Left lobe of liver (tissue), 2 donors: ENCODE measurements at regions not wholly inside any gene's neighbourhood (a gene's known extent, or its start where the extent isn't known, plus 50 kb on each side); places are given as distances from the start of the nearest gene placed in this dataset.

Experiments
- ATAC-seq: fragments of 200-7000 bp; cut with Tn5 transposase; one replicate; pipeline ENCODE4 v1.9.1; 2020; ENCODE audit warnings: mild to moderate bottlenecking, moderate library complexity
- DNase-seq: peaks from one replicate; pipeline ENCODE4 v3.0.0-alpha.2; 2020; ENCODE audit warnings: low spot score
- donor health status: DM: no; HTN: no; CAD: no; lungs with moderate emphysema.
- donor health status: DM: no; HTN: yes; CAD: no.

DNA sequence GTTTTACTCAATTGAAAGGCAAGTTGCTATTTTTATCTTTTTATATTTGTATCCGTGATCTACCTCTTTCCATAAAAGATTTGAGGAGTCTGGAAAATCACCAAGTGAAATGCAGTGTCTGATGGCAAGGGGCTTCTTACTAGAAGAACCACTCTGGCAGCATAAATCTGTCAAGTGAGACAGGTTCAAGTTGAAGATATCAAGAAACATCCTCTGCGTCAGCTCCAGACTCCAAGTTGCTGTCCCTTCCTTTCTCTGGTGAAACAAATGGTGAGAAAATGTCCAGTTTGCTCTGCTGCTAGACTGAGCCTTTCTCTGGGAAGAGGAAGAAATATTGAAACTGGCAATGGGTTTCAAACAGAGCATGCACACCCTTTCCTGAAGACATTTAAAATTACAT is 411.2 kb downstream of the PLPP3 start:
- no peak for ATAC-seq
- DNase-seq: no peak

DNA sequence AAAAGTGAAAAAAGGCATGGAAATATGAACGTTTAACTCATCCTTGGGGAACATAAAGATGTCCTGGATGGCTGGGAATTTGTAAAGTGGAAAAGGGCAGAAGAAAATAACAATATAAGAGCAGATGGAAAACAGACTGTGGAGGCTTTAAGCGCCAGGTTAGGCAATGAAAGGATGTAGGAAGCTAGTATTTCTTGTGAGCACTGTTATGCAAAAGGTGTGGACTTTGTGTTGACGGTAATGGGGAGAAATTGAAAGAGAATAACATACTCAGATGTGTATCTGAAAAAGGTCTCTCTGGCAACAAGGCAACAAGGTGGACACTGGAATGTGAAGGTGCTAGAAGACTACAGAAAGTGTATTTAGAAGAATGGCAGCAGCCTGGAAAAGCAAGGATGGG is 411.8 kb downstream of the PLPP3 start:
- no peak for DNase-seq
- no peak for ATAC-seq

DNA sequence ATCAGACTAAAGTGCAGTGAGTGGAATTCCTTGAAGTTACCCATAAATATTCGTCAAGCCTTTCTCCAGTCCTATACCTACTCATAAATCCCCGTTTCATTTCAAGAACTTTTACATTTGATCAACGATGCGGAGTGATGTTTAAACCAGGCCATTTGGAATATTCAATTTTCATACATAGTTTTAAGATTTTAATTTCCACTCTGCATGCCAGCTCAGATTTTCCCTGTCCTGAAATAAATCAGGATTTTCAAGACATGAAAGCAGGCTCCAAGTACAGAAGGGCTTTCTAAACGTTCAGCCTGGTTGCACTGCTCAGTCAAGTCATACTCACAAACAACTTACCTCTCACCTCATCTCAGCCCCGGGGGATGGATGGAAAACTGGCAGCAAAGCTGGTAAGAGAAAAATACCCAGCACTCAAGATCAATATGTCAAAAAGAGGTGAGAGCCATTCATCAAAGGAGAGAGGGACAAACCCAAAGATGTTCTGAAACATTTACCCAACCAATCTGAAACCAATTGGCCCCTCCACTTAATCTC is 418.5 kb downstream of the PLPP3 start:
- DNase-seq: no peak
- ATAC-seq: no peak

DNA sequence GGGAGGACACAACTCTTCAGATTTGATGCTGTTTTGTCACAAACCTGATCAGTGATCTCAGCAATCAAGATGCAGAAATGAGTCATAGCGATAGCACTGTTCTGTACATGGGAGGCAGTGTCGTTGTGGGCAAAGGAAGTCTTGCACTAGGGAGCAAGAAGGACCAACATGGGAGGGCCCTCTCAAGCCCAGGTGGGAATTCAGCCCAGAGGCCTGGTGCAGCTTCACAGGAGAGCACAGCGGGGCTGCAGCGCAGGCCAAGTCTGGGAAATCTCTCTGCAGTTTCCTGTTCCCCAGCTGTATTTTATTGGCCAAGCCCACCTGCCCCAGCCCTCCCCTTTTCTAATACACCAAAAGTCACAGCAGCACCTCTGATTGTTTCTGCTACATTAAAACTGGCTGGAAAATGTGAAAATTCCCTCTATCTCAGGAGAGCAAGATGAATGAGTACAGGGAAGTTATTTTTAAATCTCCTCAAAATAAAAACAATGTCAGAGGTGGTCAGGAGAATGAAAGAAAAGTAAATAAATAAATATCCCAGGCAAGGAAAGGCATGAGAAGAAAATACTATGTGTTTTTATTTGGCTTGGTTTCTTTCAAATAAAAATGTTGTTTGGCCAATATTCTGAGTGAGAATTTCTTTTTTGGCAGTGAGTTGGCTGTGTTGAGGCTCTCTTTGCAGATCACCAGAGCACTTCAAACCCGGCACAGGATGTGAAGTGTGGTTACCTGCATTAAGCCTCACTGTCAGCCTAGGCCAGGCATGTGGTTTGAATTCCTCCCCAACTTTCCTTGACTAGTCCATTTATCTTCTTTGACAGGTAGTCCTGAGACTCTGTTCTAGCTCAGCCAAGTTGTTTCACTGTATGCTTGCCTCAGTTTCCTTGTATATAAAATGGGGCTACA is 422.1 kb downstream of the PLPP3 start:
- no peak for DNase-seq
- no peak for ATAC-seq

DNA sequence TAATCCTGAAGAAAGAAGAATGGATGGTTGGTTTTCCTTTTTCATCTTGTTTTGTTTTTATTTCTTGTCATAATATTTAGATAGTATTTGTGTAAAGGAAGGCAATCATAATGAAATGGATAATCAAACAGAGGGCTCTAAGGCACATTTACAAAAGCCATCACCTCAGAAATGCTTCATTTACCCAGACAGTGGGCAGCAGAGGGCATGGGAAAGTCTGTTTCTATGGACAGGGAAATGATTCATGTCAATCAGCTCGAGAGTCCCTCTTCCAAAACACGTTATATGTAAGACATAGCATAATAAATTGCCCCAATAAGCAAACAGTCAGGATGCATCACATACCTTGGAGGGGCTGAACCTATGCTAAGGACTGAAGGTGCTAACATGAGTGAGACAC is 426.1 kb downstream of the PLPP3 start:
- DNase-seq (no peak), ATAC-seq (no peak)

DNA sequence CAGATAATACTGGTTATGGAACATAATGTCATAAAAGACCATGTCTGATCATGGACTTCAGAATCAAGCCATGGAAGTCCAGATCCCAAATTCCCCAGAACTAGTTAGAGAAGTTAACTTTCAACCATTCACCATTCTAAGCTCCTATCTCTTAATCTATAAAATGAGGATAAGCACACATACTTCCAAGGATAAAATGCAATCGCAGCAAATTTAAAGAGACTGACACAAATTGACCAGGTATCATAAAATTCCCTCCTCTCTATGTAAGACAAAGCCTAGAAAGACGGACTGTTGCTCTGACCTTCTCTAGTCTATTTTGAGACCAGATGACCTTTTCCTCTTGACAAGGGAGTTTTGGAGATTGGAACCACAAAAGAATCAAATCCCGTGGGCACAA is 426.7 kb downstream of the PLPP3 start:
- ATAC-seq: no peak

DNA sequence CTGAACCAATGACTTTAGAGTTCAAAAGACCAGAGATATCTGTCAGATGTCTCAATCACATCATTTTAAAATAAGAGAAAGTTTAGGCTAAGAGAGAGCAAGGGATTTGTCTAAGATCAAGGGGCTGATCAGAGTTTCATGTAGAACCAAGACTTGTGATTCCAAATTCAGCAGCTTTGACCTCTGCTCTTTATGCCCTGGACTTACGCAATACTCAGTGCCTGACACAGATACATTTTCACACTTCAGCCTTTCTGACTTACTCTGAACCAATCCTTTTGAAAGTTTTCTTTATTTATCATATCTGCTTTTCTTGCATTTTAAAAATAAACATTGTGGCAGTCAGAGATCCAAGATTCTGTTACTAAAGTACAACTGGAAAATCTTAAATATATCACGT is 428.0 kb downstream of the PLPP3 start:
- ATAC-seq (peak; percentile 88), DNase-seq (no peak)

More for the DNA sequence above, 426.7 kb downstream of the PLPP3 start:
- DNase-seq: no peak

DNA sequence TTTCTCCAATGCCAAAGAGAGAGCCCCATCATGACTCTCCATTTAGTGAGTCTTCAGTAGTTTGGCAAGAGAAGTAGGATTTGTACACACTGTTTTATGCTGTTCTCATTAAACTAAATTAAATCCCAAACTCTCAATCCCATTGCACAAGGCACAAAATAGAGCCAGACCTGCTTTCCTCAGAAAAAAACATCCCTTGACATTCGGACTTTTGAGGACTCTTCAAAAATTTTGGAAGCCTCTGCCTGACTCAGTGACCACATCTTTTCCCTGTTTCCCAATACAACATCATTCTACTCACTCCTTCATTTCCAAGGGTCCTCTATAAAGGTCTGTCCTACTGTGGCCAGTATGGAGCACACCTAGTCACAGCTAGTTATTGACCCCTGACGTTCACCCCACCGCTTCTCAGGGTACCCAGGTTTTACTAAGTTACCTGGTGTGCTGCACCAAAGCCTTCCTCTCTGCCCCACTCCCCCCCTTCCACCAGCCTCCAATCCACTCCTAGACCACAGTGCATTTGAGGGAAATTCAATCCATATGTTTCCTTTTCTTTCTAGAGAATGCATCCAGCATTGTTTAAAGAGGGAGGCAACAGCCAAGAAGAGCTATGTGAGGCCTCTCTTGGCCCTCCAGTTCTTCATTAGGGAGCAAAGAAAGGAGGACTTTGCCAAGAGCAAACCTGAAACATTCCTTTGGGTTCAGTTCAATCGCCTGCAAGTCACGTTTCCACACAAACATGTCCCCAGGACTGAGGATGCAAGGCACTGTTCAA is 428.7 kb downstream of the PLPP3 start:
- DNase-seq: no peak
- no peak for ATAC-seq

DNA sequence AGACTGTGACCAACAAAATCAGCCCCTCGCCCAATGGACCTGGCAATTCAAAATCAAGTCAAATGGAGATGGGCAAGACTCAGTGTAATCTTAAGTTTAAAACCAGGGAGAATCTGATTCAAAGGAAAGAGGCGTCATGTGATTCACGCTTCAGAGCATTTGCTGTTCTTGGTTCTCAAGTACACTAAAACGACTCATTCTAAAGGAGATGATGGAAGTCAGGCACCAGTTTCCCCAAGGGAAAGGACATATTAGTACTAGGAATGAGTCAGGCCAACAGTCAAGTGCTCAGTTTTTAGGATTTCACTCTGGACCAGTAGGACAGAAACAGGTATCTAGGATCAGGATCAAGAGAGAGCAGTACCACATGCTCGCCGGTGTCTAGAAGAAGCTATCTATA is 429.6 kb downstream of the PLPP3 start:
- DNase-seq (no peak), ATAC-seq (no peak)

DNA sequence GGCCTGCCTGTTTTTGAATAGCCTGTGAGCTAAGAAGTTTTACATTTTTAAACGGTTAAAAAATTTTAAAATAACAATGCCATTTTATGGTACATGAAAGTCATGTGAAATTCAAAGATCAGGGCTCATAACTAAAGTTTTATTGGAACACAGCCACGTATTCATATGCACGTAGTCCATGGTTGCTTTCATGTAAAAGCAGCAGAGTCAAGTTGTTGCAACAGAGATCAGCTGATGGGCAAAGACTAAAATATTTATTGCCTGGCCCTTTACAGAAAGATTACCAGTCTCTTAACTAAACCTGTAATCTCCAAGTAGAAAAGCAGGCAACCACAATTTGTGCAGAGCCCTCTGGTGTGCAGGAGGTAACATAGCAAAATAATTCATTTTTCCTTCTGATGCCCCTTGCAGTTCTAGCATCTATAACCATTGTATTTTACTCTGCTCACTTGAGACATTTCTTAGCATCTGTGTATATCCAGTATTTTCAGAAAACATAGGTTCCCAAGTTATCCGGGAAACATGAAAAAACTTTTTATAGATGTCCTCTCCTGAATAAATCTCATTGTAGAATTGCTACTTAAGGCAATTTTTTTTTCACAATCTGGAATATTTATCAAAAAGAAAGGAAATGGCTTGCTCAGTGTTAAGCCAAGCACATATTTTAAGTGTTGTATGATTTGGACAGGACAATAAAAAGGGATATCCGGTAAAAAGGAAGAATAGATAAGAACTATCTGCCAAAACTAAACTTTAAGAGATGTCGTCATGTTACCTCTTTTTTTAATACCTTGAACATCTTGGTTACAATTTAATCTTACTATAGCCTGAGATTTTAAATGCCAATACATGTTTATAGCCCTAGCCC is 430.8 kb downstream of the PLPP3 start:
- DNase-seq: no peak
- no peak for ATAC-seq

DNA sequence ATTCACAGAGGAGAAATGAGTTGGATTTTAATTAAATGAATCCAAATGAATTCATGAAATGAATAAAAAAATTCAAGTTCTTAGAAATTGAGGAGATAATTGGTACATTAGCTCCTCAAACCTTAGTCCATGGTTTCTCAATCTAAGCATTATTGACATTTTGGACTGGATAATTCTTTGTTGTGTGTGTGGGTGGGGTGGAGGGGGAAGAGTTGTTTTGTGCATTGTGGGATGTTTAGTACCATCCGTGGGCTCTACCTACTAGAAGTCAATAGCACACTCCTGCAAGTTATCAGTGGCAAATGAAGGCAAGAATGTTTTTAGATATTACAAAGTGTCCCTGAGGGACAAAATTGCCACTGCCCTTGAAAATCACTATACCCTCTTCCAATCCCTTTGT is 431.9 kb downstream of the PLPP3 start:
- no peak for DNase-seq
- no peak for ATAC-seq

DNA sequence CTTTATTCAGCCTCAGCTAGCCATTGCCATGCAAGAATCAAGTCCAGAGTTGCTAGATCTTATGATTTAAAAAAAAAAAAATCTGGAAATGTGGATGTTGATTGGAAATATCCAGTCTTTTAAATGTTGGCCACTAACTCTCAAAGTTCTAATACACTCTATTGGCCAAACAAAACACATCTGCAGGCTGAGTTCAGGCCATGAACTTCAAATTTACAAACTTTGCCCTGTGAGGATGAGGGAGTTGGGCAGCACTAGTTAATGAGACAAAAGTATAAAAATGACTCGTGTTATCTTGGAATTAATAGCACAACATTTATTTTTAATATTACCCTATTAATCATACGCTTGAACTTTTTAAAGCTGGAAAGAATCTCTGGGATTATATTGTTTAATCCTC is 432.3 kb downstream of the PLPP3 start:
- ATAC-seq: peak; percentile 52

DNA sequence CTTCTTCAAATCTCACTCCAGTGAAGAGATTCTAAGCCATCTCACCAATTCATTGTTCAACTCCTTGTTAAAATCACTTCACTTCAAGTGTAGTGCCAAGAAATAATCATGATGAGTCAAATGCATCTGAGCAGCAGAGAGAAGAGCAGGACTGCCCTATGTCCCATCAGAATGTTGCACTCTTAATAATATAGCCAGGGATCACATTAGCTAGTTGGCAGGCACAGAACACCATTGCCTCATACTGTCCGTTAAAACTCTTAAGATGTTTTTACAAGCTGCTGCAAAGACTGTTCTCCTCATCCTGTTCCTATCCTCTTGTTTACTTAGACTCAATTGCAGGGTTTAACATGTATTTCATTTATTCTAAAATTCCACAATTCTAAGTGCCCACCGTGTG is 432.9 kb downstream of the PLPP3 start:
- no peak for DNase-seq
- ATAC-seq: no peak

More for the DNA sequence above, 432.3 kb downstream of the PLPP3 start:
- DNase-seq: no peak

DNA sequence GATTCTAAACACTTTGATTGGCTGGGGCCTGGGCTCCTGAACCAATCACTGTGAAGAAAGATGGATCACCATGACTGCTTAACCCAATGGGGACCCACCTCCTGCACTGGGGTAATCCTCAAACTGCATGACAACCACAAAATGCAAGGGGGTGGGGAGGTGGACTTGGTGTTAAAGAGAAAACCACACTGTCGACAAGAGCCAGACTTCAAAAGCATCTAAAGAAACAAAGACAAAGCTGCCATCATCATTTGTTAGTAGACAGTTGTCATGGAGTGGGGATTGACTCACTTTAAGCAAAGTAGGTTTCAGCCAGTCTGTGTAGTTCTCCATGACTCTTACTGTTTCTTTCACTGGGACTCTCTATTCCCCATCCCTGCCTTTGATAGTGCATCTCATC is 433.8 kb downstream of the PLPP3 start:
- DNase-seq (no peak), ATAC-seq (no peak)

DNA sequence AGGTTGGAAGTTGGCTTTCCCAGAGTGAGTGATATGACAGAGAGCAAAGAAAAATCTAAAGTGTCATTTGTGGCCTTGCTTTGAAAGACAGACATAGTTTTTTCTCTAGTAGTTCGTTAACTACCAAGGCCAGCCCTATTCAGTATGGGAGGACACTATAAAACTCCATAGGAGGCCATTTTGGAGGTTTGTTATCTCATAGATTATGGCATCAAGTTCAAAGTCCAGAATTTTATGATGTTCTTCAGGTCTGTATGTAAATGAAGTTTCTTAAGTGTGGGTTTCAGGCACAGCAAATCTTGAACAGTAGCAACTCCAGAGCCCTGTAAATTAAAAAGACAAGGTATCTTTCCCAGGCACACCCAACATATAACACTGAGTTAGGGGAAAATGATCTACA is 437.1 kb downstream of the PLPP3 start:
- no peak for DNase-seq
- no peak for ATAC-seq

DNA sequence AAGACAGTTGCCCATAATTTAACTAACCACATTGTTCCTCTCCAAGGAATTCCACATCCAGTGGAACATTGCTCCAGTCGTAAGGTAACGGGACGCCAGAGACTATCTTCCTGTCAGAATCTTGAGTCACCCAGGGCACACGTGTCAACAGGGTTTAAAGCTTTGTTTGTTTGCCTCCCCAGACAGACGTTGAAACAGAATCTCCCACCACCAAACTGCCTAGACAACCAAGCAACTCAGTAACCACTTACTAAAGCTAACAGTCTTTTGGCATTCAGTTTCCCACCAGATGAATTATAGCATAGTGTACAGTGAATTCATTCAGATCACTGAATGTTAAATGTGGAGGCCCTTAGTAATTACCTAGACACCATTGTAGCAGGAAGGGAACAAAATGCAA is 439.5 kb downstream of the PLPP3 start:
- DNase-seq (no peak), ATAC-seq (no peak)

DNA sequence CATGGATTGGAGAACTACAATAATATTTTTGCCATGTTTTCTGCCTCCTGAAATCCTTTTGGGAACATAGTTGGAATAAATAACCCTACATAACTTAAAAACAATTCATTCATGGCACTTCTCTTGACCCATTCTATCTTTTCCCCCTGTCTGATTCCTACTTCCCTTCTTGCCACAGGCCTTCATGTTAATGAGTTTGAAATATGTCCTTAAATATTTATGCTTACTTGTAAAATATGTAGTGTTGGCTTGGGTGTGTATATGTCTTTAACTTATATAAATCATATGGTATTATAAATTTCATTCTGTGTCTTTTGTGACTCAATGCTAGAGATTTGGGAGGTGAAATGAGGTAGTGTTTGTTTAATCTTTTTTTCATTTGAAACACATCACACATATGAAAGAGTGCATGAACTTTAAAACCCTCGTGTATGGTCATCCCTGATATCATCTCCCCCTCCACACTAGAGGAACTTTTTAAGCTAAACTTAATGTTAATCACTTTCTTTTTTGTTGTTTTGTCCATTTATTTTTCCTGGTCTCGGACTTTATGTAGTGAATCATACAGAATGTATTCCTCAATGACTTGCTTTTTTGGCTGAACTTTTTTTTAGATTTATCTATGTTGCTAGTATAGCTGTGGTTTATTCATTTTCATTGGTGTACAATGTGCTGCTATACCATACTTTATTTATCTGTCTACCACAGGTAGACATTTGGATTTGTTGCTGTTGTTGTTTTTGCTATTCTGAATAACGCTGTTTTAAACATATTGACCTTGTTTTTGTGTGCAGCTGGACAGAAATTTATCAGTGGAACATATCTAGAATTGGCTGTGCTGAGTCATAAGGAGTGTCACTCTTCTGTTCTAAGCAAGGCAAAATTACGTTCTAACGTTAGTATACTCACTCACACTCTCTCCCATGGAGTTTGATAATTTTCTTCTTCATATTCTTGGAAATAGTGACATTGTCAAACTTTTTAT is 441.6 kb downstream of the PLPP3 start:
- ATAC-seq: no peak
- no peak for DNase-seq

DNA sequence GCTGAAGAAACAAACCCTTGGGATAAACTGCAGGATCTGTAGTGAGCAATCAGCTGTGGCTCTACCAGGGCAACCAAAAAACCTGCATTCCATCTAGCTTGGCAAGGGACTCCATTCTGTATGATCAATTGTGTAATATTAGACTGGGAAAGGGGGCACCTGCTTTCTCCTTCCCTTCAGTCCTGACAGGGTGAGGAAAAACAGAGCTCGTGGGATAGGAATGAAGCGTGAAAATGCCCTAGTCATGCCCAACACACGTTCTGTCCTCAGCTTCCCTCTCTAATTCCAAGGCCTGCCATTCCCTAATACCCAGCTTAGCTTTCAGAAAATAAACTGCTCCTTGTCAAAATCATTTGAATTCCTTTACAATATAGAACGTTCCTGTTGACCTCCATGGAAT is 442.3 kb downstream of the PLPP3 start:
- ATAC-seq (no peak), DNase-seq (no peak)

DNA sequence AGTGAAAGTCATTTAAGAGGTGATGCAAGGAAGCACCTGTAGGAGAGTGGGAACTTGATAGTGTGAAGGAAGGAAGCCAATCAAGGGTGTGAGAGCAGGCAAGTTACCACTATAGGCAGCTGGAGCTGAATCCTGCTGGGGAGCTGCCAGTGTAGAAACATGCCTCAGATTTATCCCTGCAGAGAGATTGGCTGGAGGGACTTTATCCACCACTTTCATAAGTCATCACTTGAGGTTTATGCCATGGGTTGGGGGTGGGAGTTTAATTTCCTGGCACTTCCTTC is 443.6 kb downstream of the PLPP3 start:
- ATAC-seq: no peak
- DNase-seq: no peak
